ENCODE measurements at regions not wholly inside any gene's neighbourhood (a gene's known extent, or its start where the extent isn't known, plus 50 kb on each side); places are given as distances from the start of the nearest gene placed in this dataset.

DNA sequence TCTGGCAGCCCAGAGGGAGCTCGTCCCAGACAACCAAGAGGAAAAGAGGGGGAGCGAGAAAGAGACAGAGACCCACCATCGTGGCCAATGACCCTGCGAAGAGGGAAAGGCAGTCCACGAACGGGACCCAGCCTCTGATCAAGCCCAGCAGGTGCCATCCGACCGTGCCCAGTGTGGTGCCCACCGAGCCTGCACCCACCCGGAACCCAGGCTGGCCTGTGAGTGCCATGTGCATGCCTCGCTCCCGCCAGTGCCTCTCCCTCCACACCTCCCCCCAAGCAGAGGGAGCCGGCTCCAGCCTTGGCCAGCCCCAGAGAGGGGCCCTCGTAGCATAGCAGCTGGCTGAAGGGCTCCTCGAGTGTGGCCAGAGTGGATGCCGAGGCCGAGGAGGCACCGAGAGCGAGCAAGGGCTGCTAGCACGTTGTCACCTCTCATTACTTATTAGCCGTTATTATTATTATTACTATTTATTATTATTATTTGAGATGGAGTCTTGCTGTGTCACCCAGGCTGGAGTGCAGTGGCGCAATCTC lies 130.7 kb upstream of the CHRM3 start:
- no peak overlapping the region for H3K4me3 ChIP-seq (ENCODE audit: low read depth, low read length)
- DNase-seq (ENCODE audit: low read depth): no peak
- TF ChIP-seq, protein P1, sequence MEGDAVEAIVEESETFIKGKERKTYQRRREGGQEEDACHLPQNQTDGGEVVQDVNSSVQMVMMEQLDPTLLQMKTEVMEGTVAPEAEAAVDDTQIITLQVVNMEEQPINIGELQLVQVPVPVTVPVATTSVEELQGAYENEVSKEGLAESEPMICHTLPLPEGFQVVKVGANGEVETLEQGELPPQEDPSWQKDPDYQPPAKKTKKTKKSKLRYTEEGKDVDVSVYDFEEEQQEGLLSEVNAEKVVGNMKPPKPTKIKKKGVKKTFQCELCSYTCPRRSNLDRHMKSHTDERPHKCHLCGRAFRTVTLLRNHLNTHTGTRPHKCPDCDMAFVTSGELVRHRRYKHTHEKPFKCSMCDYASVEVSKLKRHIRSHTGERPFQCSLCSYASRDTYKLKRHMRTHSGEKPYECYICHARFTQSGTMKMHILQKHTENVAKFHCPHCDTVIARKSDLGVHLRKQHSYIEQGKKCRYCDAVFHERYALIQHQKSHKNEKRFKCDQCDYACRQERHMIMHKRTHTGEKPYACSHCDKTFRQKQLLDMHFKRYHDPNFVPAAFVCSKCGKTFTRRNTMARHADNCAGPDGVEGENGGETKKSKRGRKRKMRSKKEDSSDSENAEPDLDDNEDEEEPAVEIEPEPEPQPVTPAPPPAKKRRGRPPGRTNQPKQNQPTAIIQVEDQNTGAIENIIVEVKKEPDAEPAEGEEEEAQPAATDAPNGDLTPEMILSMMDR (conservative IDR thresholded peaks at IDR 0.05; ENCODE audit: low read depth, low read length): no peak

DNA sequence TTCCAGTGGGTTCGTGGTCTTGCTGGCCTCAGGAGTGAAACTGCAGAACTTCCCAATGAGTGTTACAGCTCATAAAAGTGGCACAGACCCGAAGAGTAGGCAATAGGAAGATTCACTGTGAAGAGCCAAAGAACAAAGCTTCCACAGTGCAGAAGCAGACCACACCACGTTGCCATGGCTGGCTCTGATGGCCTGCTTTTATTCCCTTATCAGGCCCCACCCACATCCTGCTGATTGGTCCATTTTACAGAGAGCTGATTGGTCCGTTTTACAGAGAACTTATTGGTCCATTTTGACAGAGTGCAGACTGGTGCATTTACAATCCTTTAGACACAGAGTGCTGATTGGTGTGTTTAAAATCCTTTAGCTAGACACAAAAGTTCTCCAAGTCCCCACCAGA lies 131.4 kb upstream of the CHRM3 start:
- DNase-seq (ENCODE audit: low read depth): no peak
- no peak overlapping the region for H3K4me3 ChIP-seq (ENCODE audit: low read depth, low read length)
- TF ChIP-seq, protein P1 (conservative IDR thresholded peaks at IDR 0.05; ENCODE audit: low read depth, low read length): no peak

DNA sequence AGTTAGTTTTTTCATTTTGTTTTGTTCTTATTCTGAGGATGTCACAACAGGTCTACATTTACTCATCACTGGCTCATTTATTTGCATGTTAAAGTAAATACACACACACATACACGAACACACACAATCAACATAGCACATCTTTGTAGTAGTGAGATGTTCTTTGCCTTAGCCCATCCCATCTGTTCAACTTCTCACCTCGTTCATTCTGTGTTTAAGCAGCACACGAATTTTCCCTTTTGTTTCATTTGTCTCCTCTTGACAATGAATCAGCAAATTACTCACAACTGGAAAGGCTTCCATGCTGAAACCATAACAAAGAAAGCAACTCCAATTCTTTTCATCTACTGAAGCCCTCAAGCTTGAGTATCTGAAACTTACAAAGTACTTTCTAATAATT lies 133.3 kb upstream of the CHRM3 start:
- no peak for DNase-seq (ENCODE audit: low read depth)
- H3K4me3 ChIP-seq (ENCODE audit: low read depth, low read length): no peak overlapping the region
- TF ChIP-seq, protein P1 (conservative IDR thresholded peaks at IDR 0.05; ENCODE audit: low read depth, low read length): no peak

DNA sequence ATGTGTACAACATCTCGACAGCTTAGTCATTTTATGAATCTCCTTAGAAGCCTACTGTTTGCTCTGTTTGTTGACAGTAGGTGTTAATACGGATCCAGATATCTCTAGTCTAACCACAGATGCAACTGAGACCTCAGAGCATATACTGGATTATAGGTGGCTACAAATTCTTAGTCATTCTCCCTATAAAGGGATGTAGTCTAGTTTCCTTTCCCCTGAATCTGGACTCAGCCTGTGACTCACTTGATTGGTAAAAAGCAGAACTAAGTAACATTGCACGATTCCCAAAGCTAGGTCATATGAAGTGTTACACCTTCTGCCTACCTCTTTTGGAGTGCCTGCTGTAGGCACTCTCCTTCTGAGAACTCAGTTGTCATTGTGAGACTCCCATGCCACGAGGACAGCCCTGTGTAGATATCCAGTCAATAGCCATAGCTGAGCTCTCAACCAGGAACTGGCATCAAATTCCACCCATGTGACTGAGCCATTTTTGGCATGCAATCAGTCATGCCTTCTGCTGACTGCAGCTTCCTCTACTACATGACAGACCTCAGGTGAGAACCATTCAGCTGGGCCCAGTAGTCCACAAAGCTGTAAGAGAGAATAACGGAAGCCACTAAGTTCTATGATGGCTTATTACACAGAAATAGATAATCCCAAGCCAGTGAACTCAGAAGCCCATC lies 135.9 kb upstream of the CHRM3 start:
- no peak for DNase-seq (ENCODE audit: low read depth)
- TF ChIP-seq, protein P1 (conservative IDR thresholded peaks at IDR 0.05; ENCODE audit: low read depth, low read length): no peak
- H3K4me3 ChIP-seq (ENCODE audit: low read depth, low read length): no peak overlapping the region

DNA sequence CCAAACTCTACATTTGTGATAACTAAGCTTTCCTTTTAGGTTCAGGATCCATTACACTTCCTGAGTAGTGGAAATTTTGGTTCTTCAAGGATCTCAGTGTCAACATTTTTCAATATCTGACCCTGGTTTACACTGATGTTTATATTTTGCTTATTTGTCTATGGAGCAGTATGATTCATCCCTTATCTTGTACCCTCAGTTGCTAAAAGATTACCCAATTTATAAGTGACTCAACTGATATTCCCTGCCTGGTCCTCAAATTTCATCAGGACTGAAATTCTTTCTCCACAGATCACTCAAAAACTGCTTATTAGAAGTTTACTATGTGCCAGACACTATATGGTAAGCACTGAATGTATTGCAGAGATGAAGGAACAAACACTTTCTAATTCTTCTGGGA lies 139.1 kb upstream of the CHRM3 start:
- DNase-seq (ENCODE audit: low read depth): no peak
- H3K4me3 ChIP-seq (ENCODE audit: low read depth, low read length): no peak overlapping the region
- TF ChIP-seq, protein P1 (conservative IDR thresholded peaks at IDR 0.05; ENCODE audit: low read depth, low read length): no peak

DNA sequence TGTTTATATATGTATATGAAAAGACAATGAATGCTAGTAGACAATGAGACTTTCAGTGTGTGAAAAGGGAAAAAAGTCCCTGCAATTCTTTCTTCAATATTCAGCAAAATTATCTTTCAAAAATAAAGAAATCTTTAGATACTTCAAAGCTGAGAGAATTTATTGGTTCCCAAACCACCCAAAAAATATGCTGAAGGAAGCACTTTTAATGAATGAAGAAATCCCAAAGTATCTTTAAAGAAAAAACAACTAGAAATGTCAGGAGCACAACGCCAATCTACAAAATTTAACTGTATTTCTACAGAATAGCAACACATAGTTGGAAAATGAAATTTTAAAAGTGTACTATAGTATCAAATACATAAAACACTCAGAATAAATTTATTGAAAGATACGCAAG lies 142.3 kb upstream of the CHRM3 start:
- TF ChIP-seq, protein P1 (conservative IDR thresholded peaks at IDR 0.05; ENCODE audit: low read depth, low read length): no peak
- no peak for DNase-seq (ENCODE audit: low read depth)
- no peak overlapping the region for H3K4me3 ChIP-seq (ENCODE audit: low read depth, low read length)

DNA sequence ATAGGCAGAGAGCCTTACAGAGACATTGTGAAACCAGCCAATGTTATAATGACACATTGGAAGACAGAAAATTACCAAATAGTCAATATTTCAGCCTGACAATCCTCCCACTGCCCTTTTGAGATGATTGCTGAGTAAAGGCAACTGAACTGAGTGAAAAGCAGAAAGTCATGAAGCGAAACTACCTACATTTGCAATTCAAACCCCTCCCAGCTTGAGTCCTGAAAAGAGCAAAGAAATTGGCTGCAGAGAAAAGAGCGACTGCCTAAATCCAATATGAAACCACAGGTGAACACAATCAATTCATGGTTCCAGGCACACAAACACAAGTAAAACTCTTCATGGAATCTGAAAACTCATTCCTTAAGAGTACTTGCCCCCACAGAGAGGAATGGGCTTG lies 143.4 kb upstream of the CHRM3 start:
- DNase-seq (ENCODE audit: low read depth): no peak
- no peak overlapping the region for H3K4me3 ChIP-seq (ENCODE audit: low read depth, low read length)
- TF ChIP-seq, protein P1 (conservative IDR thresholded peaks at IDR 0.05; ENCODE audit: low read depth, low read length): no peak

Data from epithelial cell of proximal tubule (primary cell).